ENCODE measurements at regions not wholly inside any gene's neighbourhood (a gene's known extent, or its start where the extent isn't known, plus 50 kb on each side); places are given as distances from the start of the nearest gene placed in this dataset.
A peak's percentile ranks its signal among the peaks of the same experiment; 100 is the strongest.
"Not testable (repeated sequence)": the region's sequence is repeated elsewhere in the genome, so short reads cannot be mapped to it uniquely, and the experiment has no call there.

GRCh38 chr3:87706176-87706575 lies 352.6 kb downstream of the CGGBP1 start:
- DNase-seq: no peak

DNA sequence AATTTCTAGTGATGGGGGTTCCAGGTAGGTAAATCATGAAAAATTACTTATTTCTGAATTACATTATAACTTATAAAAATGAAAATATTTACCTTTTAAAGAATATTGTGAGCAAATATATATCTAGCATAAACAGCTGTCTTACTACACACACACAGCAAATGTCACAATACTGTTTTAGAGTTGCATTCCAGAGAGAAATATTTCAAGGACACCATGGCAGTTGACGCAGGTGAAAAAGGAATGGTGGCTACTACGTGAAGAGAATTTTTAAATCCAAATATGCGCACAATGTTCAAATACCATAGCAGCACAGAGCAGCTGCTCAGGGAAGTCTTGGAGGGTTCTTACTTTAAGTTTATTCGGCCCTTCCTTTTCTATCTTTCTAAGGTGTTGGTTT lies 356.2 kb downstream of the CGGBP1 start:
- no peak for DNase-seq

- DNase-seq: no peak
Observed at GRCh38 chr3:87696124-87697013, 362.4 kb downstream of the CGGBP1 start.

- DNase-seq: peak; percentile 1
Observed at GRCh38 chr3:87694678-87695077, 364.1 kb downstream of the CGGBP1 start.

GRCh38 chr3:87691109-87691508 lies 367.7 kb downstream of the CGGBP1 start:
- DNase-seq: peak; percentile 3

DNA sequence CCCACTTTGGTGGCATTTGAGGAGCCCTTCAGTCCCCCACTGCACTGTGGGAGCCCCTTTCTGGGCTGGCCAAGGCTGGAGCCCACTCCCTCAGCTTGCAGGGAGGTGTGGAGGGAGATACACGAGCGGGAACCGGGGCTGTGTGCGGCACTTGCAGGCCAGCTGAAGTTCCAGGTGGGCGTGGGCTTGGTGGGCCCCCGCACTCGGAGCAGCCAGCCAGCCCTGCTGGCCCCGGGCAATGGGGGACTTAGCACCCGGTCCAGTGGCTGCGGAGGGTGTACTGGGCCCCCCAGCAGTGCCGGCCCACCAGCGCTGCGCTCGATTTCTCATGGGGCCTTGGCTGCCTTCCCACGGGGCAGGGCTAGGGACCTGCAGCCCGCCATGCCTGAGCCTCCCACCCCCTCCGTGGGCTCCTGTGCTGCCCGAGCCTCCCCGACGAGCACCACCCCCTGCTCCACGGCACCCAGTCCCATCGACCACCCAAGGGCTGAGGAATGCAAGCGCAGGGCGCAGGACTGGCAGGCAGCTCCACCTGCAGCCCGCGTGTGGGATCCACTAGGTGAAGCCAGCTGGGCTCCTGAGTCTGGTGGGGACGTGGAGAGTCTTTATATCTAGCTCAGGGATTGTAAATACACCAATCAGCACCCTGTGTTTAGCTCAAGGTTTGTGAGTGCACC lies 379.7 kb downstream of the CGGBP1 start:
- not testable (repeated sequence) for DNase-seq

- DNase-seq: no peak
Observed at GRCh38 chr3:87674397-87675161, 384.2 kb downstream of the CGGBP1 start.

DNA sequence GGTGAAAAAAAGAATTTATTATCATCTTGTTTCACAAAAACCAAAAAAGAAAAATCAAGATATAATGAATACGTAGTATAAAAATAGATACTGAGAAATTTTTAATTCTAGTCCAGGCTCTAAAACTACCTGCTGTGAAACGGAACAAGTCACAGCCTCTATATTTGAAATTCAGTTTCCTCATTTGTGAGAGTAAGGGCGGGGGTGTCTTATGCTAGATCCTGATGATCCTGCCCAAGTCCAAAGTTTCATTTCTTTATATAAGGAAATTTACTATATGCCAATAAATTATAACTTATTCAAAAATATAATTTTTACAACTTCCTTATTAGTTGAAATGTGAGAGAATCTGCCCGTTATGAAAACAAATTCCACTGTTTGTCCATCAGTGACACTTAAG lies 385.7 kb downstream of the CGGBP1 start:
- no peak for DNase-seq

GRCh38 chr3:87654184-87654583 lies 377.8 kb upstream of the POU1F1 start:
- no peak for DNase-seq

DNA sequence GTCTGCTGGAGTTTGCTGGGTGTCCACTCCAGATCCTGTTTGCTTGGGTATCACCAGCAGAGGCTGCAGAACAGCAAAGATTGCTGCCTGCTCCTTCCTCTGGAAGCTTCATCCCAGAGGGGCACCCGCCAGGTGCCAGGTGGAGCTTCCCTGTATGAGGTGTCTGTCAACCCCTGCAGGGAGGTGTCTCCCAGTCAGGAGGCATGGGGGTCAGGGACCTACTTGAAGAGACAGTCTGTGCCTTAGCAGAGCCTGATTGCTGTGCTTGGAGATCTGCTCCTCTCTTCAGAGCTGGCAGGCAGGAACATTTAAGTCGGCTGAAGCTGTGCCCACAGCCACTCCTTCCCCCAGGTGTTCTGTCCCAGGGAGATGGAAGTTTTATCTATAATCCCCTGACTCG lies 376.8 kb upstream of the POU1F1 start:
- DNase-seq: not testable (repeated sequence)

DNA sequence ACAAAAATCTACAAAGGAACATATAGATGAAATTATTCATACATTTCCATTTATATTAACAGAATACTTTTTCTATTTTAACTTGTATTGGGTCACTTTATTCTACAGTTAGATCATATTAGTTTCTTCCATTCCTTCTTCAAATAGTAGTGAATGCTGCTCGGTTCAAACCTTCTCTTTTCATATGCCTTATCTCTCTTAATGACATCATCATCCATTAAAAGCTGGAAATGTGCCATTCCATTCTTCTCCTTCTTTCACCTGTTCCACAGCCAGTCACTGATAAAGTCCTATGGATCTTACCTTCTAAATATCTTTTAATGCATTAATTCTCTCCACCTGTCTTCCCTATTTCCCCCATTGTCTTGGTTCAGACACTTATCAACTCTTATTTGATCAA lies 358.0 kb upstream of the POU1F1 start:
- DNase-seq: no peak

DNA sequence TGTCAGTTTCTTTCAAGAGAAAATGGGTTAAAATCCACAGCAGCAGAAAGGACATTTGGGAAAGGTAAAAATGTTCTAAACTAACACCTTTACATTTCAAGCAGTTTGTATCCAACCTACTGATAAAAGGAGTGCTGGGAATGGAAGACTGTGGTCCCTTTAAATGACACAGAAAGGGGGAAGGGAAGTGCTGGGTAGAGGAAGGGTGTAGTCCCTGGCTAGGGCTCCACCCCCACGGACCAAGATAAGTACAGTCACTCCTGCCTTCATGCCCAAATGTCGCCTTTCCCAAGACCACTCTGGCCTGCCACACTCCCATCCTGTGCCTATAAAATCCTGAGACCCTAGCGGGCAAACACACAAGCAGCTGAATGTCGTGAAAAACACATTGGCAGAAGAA lies 350.9 kb upstream of the POU1F1 start:
- no peak for DNase-seq

GRCh38 chr3:87626546-87626945 lies 350.2 kb upstream of the POU1F1 start:
- DNase-seq: peak; percentile 7

DNA sequence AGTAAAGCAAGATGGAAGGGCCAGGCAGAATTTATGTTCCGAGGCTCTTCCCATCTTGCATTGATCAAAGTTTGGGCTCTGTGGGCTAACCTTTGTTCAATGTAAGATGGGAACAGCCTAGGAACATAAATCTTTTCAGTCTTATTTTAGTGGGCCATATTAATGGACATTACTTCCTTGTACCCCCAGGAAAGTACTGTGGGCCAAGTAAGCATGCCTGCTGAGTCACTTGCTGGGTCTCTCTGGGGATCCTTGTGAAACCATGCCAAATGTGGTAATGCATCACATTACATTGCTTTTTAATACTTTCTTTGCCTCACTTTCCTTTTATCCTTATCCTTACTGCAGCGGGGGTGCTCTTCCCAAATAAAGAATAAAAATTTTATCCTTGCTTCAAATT lies 349.5 kb upstream of the POU1F1 start:
- peak; percentile 16 for DNase-seq

DNA sequence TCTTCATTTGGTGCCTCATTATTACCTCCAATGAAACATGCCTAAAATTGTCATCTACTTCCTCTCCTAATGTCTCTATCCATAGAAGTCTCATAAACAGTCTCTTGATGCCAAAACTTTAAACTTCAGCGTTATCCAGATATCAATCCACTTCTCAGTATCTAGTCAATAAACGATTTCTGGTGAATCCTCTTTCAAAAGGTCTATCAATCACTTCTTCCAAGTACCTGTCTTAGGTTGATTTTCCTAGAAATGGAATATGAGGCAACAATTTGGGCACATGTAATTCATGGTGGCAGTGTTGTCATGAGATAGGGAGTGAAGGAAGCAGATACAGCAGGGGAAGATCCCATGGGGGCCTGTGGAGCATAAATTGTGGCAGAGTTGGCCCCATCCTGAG lies 348.5 kb upstream of the POU1F1 start:
- no peak for DNase-seq

- no peak for DNase-seq
Observed at GRCh38 chr3:87621667-87622066, 345.3 kb upstream of the POU1F1 start.

GRCh38 chr3:87615506-87615905 lies 339.1 kb upstream of the POU1F1 start:
- DNase-seq: no peak

DNA sequence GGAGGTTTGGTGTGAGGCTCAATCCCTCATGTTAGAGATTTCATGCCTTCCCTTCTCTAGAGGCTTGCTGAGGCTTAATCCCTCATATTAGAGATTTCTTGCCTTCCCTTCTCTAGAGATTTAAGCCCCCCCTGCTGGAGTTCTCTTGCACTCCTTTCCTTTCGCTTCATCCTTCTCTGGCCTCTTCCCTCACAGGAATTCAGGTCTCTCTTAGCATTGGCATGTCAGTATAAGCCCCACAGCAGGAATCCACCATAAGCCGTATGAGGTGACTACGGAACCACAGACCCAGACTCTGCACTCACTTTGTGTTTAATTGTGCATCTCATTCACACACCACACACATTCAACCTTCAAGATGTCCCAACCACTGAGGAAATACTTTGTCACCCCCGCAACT lies 338.6 kb upstream of the POU1F1 start:
- DNase-seq: no peak

GRCh38 chr3:87607234-87607633 lies 330.9 kb upstream of the POU1F1 start:
- no peak for DNase-seq

GRCh38 chr3:87595798-87596197 lies 319.4 kb upstream of the POU1F1 start:
- no peak for DNase-seq

GRCh38 chr3:87581240-87581639 lies 304.9 kb upstream of the POU1F1 start:
- DNase-seq: no peak

DNA sequence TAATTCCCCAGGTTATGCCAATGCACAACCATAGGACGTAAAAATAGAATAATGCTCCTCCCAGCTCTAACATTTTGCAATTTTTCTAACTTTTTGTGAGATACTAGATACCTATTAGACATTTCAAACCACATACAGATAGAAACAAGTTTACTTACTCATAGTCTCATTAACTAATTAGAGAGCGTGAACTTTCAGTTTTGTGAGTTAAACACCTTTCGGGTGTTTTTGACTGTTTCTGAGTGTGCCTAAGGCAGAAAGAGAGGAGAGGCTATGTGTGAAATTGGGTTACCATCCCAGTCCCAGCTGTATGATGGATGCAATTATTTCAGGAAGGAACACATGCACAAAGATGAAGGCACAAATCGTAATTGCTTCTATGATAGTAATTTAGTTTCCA lies 300.4 kb upstream of the POU1F1 start:
- DNase-seq: no peak

DNA sequence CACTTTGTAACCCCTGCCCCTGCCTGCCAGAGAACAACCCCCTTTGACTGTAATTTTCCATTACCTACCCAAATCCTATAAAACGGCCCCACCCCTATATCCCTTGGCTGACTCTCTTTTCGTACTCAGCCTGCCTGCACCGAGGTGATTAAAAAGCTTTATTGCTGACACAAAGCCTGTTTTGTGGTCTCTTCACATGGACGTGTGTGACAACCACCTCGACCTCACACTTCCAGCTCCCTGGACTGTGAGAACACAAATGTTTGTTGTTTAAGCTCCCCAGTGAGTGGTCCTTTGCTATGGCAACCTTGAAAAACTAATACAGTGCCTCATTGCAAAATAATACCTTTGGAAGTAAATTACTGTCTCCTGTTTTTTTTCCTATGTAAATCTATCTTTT lies 299.2 kb upstream of the POU1F1 start:
- DNase-seq: no peak

GRCh38 chr3:87568331-87568730 lies 291.9 kb upstream of the POU1F1 start:
- no peak for DNase-seq

Data from fibroblast of skin of right quadriceps (primary cell).